ENCODE measurements at regions not wholly inside any gene's neighbourhood (a gene's known extent, or its start where the extent isn't known, plus 50 kb on each side); places are given as distances from the start of the nearest gene placed in this dataset.
A peak's percentile ranks its signal among the peaks of the same experiment; 100 is the strongest.

GRCh38 chr15:67006083-67007065, 59.0 kb upstream of the SMAD3 start:
- no peak for DNase-seq

- peak; percentile 67 for DNase-seq
Measured at GRCh38 chr15:67009576-67010569, 55.5 kb upstream of the SMAD3 start.

- DNase-seq = no peak
Measured at GRCh38 chr15:67010898-67011616, 54.3 kb upstream of the SMAD3 start.

GRCh38 chr15:67011617-67012005, 53.8 kb upstream of the SMAD3 start:
- no peak for DNase-seq

GRCh38 chr15:67013696-67014095, 51.7 kb upstream of the SMAD3 start:
- DNase-seq = no peak

Measured in activated CD4-positive, alpha-beta T cell treated with anti-CD3 and anti-CD28 coated beads, Interleukin-2, Interleukin-6, amounts not matched to agents 100 ng/mL and 50 ng/mL, durations not matched to agents 16 hours and 8 hours (primary cell).